Fibroblast of pulmonary artery (primary cell): ENCODE measurements at regions not wholly inside any gene's neighbourhood (a gene's known extent, or its start where the extent isn't known, plus 50 kb on each side); places are given as distances from the start of the nearest gene placed in this dataset.

ENCODE experiments used
- DNase-seq: peaks from one replicate; pipeline ENCODE4 v3.0.0-alpha.2; 2010; ENCODE audit warnings: low read depth
- H3K4me3 ChIP-seq: replicated peaks from 2 replicates; pipeline ENCODE4 v1.5.1; 2011; ENCODE audit warnings: low read depth, mild to moderate bottlenecking, control low read depth, low read length, moderate library complexity
- CTCF ChIP-seq: IDR thresholded peaks from 2 replicates; pipeline ENCODE4 v1.5.1; 2011; ENCODE audit warnings: mild to moderate bottlenecking, control low read depth, low read length, inconsistent platforms; ENCODE audit errors: missing control alignments

GRCh38 chr3:81947359-81947758 lies 185.9 kb upstream of the GBE1 start:
- DNase-seq: no peak
- TF ChIP-seq CTCF: no peak
- no peak overlapping the region for H3K4me3 ChIP-seq

GRCh38 chr3:81938681-81939080 lies 177.2 kb upstream of the GBE1 start:
- no peak for DNase-seq

GRCh38 chr3:81936817-81937216 lies 175.4 kb upstream of the GBE1 start:
- TF ChIP-seq CTCF: no peak
- no peak for DNase-seq
- no peak overlapping the region for H3K4me3 ChIP-seq

More at GRCh38 chr3:81938681-81939080, 177.2 kb upstream of the GBE1 start:
- TF ChIP-seq CTCF: no peak
- H3K4me3 ChIP-seq: no peak overlapping the region

GRCh38 chr3:81932681-81933080 lies 171.2 kb upstream of the GBE1 start:
- no peak overlapping the region for H3K4me3 ChIP-seq
- DNase-seq: no peak
- no peak for TF ChIP-seq CTCF

- TF ChIP-seq CTCF: no peak
- DNase-seq: no peak
- H3K4me3 ChIP-seq: no peak overlapping the region
Observed at GRCh38 chr3:81931265-81932251, 170.1 kb upstream of the GBE1 start.

- no peak for DNase-seq
- no peak for TF ChIP-seq CTCF
- no peak overlapping the region for H3K4me3 ChIP-seq
Observed at GRCh38 chr3:81929697-81930096, 168.3 kb upstream of the GBE1 start.
